IPS-15b (cell line): ENCODE measurements at regions not wholly inside any gene's neighbourhood (a gene's known extent, or its start where the extent isn't known, plus 50 kb on each side); places are given as distances from the start of the nearest gene placed in this dataset.
"Not testable (repeated sequence)": the region's sequence is repeated elsewhere in the genome, so short reads cannot be mapped to it uniquely, and the experiment has no call there.

Experiments used
- H3K27me3 ChIP-seq: one replicate; pipeline ENCODE4 v1.6.1; 2013; ENCODE audit warnings: low read length; ENCODE audit not compliant: control insufficient read depth, insufficient read depth
- H3K36me3 ChIP-seq: one replicate; pipeline ENCODE4 v1.6.1; 2013; ENCODE audit warnings: low read length; ENCODE audit not compliant: control insufficient read depth, insufficient read depth
- H3K4me1 ChIP-seq: one replicate; pipeline ENCODE4 v1.6.1; 2013; ENCODE audit warnings: mild to moderate bottlenecking, low read length; ENCODE audit not compliant: control insufficient read depth, insufficient read depth
- H3K4me3 ChIP-seq: one replicate; pipeline ENCODE4 v1.5.1; 2013; ENCODE audit warnings: low read depth, low read length
- H3K9ac ChIP-seq: one replicate; pipeline ENCODE4 v1.6.1; 2013; ENCODE audit warnings: low read depth, mild to moderate bottlenecking, low read length
- H3K9me3 ChIP-seq: one replicate; pipeline ENCODE4 v1.6.1; 2013; ENCODE audit warnings: mild to moderate bottlenecking, low read length; ENCODE audit not compliant: control insufficient read depth, insufficient read depth

GRCh38 chr6:947235-947934 is 254.4 kb upstream of the EXOC2 start:
- Histone ChIP-seq H3K4me3 (no peak overlapping the region), H3K36me3 (no peaks in the 10 kb centered on the region), H3K9me3 (no peaks in the 10 kb centered on the region), H3K4me1 (no peaks in the 10 kb centered on the region), H3K9ac (no peak overlapping the region), H3K27me3 (no peaks in the 10 kb centered on the region)

- Histone ChIP-seq H3K27me3 (no peaks in the 10 kb centered on the region), H3K4me1 (no peaks in the 10 kb centered on the region), H3K9me3 (no peaks in the 10 kb centered on the region), H3K36me3 (no peaks in the 10 kb centered on the region), H3K4me3 (no peak overlapping the region), H3K9ac (no peak overlapping the region)
Measured at GRCh38 chr6:946546-946945, 253.6 kb upstream of the EXOC2 start.

GRCh38 chr6:939526-940252 is 246.8 kb upstream of the EXOC2 start:
- no peak overlapping the region for H3K4me3 ChIP-seq
- peaks cover 5% of the 10 kb centered on the region for H3K4me1 ChIP-seq
- H3K9me3 ChIP-seq: no peaks in the 10 kb centered on the region

GRCh38 chr6:938916-939315 is 246.0 kb upstream of the EXOC2 start:
- H3K4me3 ChIP-seq: no peak overlapping the region
- H3K4me1 ChIP-seq: peaks cover 5% of the 10 kb centered on the region
- no peaks in the 10 kb centered on the region for H3K36me3 ChIP-seq
- no peak overlapping the region for H3K9ac ChIP-seq
- H3K9me3 ChIP-seq: no peaks in the 10 kb centered on the region
- H3K27me3 ChIP-seq: peaks cover 5% of the 10 kb centered on the region

More at GRCh38 chr6:939526-940252, 246.8 kb upstream of the EXOC2 start:
- Histone ChIP-seq H3K36me3 (no peaks in the 10 kb centered on the region), H3K9ac (no peak overlapping the region), H3K27me3 (peaks cover 2% of the 10 kb centered on the region)

GRCh38 chr6:938271-938905 is 245.4 kb upstream of the EXOC2 start:
- peaks cover 5% of the 10 kb centered on the region for H3K27me3 ChIP-seq
- no peak overlapping the region for H3K4me3 ChIP-seq
- peaks cover 5% of the 10 kb centered on the region for H3K4me1 ChIP-seq
- H3K36me3 ChIP-seq: no peaks in the 10 kb centered on the region
- no peaks in the 10 kb centered on the region for H3K9me3 ChIP-seq
- no peak overlapping the region for H3K9ac ChIP-seq

- H3K27me3 ChIP-seq: peaks cover 5% of the 10 kb centered on the region
Measured at GRCh38 chr6:935582-935981, 242.6 kb upstream of the EXOC2 start.

GRCh38 chr6:934686-935085 is 241.7 kb upstream of the EXOC2 start:
- Histone ChIP-seq H3K4me1 (peaks cover 5% of the 10 kb centered on the region), H3K9ac (no peak overlapping the region), H3K27me3 (peaks cover 5% of the 10 kb centered on the region), H3K36me3 (no peaks in the 10 kb centered on the region), H3K4me3 (no peak overlapping the region), H3K9me3 (no peaks in the 10 kb centered on the region)

More at GRCh38 chr6:935582-935981, 242.6 kb upstream of the EXOC2 start:
- Histone ChIP-seq H3K4me3 (no peak overlapping the region), H3K4me1 (peaks cover 5% of the 10 kb centered on the region), H3K9me3 (no peaks in the 10 kb centered on the region), H3K36me3 (no peaks in the 10 kb centered on the region), H3K9ac (no peak overlapping the region)

GRCh38 chr6:931919-932318 is 239.0 kb upstream of the EXOC2 start:
- H3K27me3 ChIP-seq: not testable (repeated sequence)

GRCh38 chr6:927157-927556 is 234.2 kb upstream of the EXOC2 start:
- peaks cover 3% of the 10 kb centered on the region for H3K9me3 ChIP-seq
- H3K27me3 ChIP-seq: no peaks in the 10 kb centered on the region
- no peaks in the 10 kb centered on the region for H3K4me1 ChIP-seq
- no peaks in the 10 kb centered on the region for H3K36me3 ChIP-seq
- no peak overlapping the region for H3K4me3 ChIP-seq
- H3K9ac ChIP-seq: no peak overlapping the region

More at GRCh38 chr6:931919-932318, 239.0 kb upstream of the EXOC2 start:
- H3K9ac ChIP-seq, H3K36me3 ChIP-seq, H3K9me3 ChIP-seq, H3K4me3 ChIP-seq, H3K4me1 ChIP-seq: not testable (repeated sequence)

- Histone ChIP-seq H3K9me3 (peaks cover 3% of the 10 kb centered on the region), H3K36me3 (no peaks in the 10 kb centered on the region), H3K4me1 (no peaks in the 10 kb centered on the region), H3K9ac (no peak overlapping the region), H3K27me3 (no peaks in the 10 kb centered on the region), H3K4me3 (no peak overlapping the region)
Measured at GRCh38 chr6:925656-926213, 232.8 kb upstream of the EXOC2 start.

GRCh38 chr6:924661-925060 is 231.7 kb upstream of the EXOC2 start:
- Histone ChIP-seq H3K27me3 (no peaks in the 10 kb centered on the region), H3K4me3 (no peak overlapping the region), H3K9me3 (peaks cover 3% of the 10 kb centered on the region), H3K9ac (no peak overlapping the region), H3K36me3 (no peaks in the 10 kb centered on the region), H3K4me1 (no peaks in the 10 kb centered on the region)
